ENCODE measurements at regions not wholly inside any gene's neighbourhood (a gene's known extent, or its start where the extent isn't known, plus 50 kb on each side); places are given as distances from the start of the nearest gene placed in this dataset.

DNA sequence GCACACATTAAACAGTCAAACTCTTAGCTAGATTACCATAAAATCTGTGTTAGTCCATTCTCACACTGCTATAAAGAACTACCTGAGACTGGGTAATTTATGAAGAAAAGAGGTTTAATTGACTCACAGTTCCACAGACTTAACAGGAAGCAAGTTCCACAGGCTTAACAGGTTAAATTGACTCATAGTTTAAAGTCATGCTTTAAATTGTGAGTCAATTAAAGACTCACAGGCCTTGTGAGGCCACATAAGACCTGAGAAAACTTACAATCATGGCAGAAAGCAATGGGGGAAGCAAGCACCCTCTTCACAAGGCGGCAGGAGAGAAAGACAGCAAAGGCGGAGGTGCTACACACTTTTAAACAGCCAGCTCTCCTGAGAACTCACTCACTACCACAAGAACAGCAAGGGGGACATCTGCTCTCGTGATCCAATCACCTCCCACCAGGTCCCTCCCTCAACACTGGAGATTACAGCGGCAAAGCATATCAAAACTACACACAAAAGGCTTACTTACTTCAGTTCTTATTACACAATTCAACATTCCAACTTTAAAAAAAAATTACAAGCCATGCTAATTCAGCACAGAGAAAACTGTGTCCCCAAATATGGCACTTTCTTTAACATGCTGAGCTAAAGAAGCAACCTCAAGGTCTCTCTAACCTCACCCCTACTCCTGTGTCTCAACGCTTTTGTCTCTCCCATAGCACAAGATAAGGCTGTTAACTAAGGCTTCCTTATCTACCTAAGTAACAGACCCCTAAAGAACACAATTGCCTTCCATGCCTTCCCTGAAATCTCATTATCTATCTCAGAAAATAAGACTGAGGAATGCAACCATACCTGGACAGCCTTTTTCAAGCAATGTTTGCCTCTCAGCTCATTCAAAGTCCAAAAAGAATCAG, 805.1 kb downstream of the NR2F1-AS1 start:
- H3K36me3 Mint-ChIP-seq (ENCODE audit: low read depth), result no peaks in the 10 kb centered on the region
- no peak overlapping the region for H3K27ac Mint-ChIP-seq
- no peaks in the 10 kb centered on the region for H3K27me3 Mint-ChIP-seq
- no peak overlapping the region for H3K4me3 Mint-ChIP-seq
- H3K9me3 Mint-ChIP-seq, result peaks cover 3% of the 10 kb centered on the region
- H3K4me1 Mint-ChIP-seq (ENCODE audit: low read depth), result no peaks in the 10 kb centered on the region

- Mint-ChIP-seq H3K4me1 (ENCODE audit: low read depth) (no peaks in the 10 kb centered on the region), H3K9me3 (peaks cover 3% of the 10 kb centered on the region), H3K27me3 (no peaks in the 10 kb centered on the region), H3K27ac (no peak overlapping the region), H3K4me3 (no peak overlapping the region), H3K36me3 (ENCODE audit: low read depth) (no peaks in the 10 kb centered on the region)
These were observed 811.0 kb downstream of the NR2F1-AS1 start for GRCh38 chr5:92769978-92770377.

- Mint-ChIP-seq H3K9me3 (no peaks in the 10 kb centered on the region), H3K36me3 (ENCODE audit: low read depth) (no peaks in the 10 kb centered on the region), H3K4me1 (ENCODE audit: low read depth) (no peaks in the 10 kb centered on the region), H3K4me3 (no peak overlapping the region), H3K27me3 (no peaks in the 10 kb centered on the region), H3K27ac (no peak overlapping the region)
These were observed 819.4 kb downstream of the NR2F1-AS1 start for GRCh38 chr5:92761585-92761984.

DNA sequence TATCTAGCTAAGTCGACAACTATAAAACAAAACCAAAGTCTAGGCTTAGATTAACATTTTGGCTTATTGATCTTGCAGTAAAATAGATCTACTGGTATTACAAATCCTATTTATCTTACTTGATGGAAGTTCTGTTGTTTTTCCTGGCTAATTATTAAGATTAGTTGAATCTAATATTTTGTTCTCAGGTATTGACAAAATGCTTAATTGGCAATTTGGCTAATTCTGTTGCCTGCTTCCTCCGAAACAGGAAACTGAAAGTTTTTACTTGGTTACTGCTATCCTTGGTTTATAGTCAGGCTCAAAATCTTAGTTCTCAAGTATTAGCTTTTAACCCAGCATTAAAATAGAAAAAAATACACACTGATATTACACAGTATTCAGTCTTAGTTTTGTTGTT, 820.5 kb downstream of the NR2F1-AS1 start:
- Mint-ChIP-seq H3K27me3 (no peaks in the 10 kb centered on the region), H3K36me3 (ENCODE audit: low read depth) (no peaks in the 10 kb centered on the region), H3K4me1 (ENCODE audit: low read depth) (no peaks in the 10 kb centered on the region), H3K27ac (no peak overlapping the region), H3K9me3 (no peaks in the 10 kb centered on the region), H3K4me3 (no peak overlapping the region)

DNA sequence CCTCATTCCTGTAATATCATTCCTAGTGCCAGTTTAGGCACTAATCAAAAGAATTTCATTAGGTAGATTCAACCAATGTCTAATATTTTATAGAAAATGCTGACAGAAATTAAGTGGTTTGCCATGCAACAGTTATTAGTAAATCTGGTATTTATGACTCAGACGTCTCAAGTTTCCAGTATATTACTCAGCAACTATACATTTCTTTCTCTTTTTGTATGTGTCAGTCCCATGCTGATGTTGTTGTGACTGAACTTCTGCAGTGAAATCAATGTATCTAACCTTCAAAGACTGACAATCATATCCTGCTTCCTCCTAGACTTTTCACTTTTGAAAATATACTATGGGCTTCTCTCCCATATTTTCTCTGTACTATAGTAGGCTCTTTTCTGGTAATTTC, 822.5 kb downstream of the NR2F1-AS1 start:
- no peaks in the 10 kb centered on the region for H3K27me3 Mint-ChIP-seq
- H3K4me3 Mint-ChIP-seq, result no peak overlapping the region
- H3K4me1 Mint-ChIP-seq (ENCODE audit: low read depth), result no peaks in the 10 kb centered on the region
- H3K9me3 Mint-ChIP-seq, result no peaks in the 10 kb centered on the region
- H3K36me3 Mint-ChIP-seq (ENCODE audit: low read depth), result no peaks in the 10 kb centered on the region
- H3K27ac Mint-ChIP-seq, result no peak overlapping the region

- no peaks in the 10 kb centered on the region for H3K9me3 Mint-ChIP-seq
- H3K36me3 Mint-ChIP-seq (ENCODE audit: low read depth), result no peaks in the 10 kb centered on the region
- H3K27ac Mint-ChIP-seq, result no peak overlapping the region
- no peaks in the 10 kb centered on the region for H3K4me1 Mint-ChIP-seq (ENCODE audit: low read depth)
- H3K4me3 Mint-ChIP-seq, result no peak overlapping the region
- no peaks in the 10 kb centered on the region for H3K27me3 Mint-ChIP-seq
These were observed 831.1 kb downstream of the NR2F1-AS1 start for GRCh38 chr5:92749943-92750342.

DNA sequence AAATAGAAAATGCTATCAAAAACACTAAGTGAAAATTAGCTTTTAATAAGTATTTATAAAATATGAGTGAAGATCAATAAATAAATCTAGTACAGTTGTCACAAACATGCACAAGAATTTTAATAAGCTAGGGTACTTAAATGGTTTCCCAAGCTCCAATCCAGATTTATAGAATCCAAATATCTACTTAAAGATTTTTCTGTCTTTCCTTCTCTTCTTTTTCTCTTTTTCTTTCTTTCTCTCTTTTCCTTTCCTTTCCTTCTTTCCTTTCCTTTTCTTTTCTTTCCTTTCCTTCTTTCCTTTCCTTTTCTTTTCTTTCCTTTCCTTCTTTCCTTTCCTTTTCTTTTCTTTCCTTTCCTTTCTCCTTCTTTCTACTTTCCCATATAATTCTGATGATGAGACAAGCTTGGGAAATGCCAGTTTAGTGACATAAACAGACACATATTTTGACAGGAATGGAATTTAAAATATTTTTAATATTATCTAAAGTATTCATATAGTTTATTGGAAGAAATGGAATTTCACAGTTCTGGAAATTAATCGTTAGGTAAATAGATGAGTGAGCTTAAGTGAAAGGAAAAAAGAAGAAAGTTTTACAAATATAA, 832.8 kb downstream of the NR2F1-AS1 start:
- Mint-ChIP-seq H3K4me3 (no peak overlapping the region), H3K27ac (no peak overlapping the region), H3K36me3 (ENCODE audit: low read depth) (no peaks in the 10 kb centered on the region), H3K9me3 (no peaks in the 10 kb centered on the region), H3K4me1 (ENCODE audit: low read depth) (no peaks in the 10 kb centered on the region), H3K27me3 (no peaks in the 10 kb centered on the region)

GRCh38 chr5:92741906-92742305, 839.1 kb downstream of the NR2F1-AS1 start:
- H3K9me3 Mint-ChIP-seq, result no peaks in the 10 kb centered on the region
- H3K27ac Mint-ChIP-seq, result no peak overlapping the region
- H3K27me3 Mint-ChIP-seq, result no peaks in the 10 kb centered on the region
- no peaks in the 10 kb centered on the region for H3K4me1 Mint-ChIP-seq (ENCODE audit: low read depth)
- H3K36me3 Mint-ChIP-seq (ENCODE audit: low read depth), result no peaks in the 10 kb centered on the region
- no peak overlapping the region for H3K4me3 Mint-ChIP-seq

DNA sequence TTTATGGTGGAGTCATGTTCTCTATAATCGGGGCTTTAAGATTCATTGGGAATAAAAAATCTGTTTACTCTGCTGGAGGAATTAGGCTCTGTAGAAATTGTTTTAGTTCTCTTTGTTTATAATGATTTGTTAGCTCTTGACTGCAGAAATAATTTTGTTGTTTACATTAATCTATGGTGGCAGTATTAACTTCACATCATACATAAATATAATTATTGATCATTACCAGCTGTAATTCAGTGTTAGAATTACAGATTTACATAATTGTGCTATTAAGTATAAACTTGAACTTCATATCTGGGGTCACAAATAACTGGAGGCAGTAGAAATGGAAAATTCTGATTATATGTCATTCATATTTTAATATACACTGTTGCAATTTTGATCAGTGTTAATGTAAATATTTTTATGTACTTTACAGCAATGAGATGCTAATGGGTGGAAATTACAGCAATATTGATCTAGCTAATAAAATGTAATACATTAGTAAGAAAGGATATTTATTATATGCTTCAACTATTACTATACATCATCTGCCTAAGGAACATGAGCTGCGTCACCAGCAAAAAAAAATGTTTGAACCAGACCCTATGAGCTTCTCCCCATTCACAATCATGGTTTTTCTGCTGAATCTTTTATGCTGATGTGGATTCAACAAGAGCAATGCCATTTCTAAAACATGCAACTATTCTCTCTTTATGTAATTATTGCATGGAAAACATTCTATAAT, 846.6 kb downstream of the NR2F1-AS1 start:
- Mint-ChIP-seq H3K36me3 (ENCODE audit: low read depth) (no peaks in the 10 kb centered on the region), H3K27me3 (no peaks in the 10 kb centered on the region), H3K4me3 (no peak overlapping the region), H3K27ac (no peak overlapping the region), H3K4me1 (ENCODE audit: low read depth) (no peaks in the 10 kb centered on the region), H3K9me3 (peaks cover 11% of the 10 kb centered on the region)

- Mint-ChIP-seq H3K9me3 (peaks cover 10% of the 10 kb centered on the region), H3K36me3 (ENCODE audit: low read depth) (no peaks in the 10 kb centered on the region), H3K4me1 (ENCODE audit: low read depth) (no peaks in the 10 kb centered on the region), H3K27me3 (no peaks in the 10 kb centered on the region), H3K4me3 (no peak overlapping the region), H3K27ac (no peak overlapping the region)
These were observed 850.5 kb downstream of the NR2F1-AS1 start for GRCh38 chr5:92730486-92730885.

DNA sequence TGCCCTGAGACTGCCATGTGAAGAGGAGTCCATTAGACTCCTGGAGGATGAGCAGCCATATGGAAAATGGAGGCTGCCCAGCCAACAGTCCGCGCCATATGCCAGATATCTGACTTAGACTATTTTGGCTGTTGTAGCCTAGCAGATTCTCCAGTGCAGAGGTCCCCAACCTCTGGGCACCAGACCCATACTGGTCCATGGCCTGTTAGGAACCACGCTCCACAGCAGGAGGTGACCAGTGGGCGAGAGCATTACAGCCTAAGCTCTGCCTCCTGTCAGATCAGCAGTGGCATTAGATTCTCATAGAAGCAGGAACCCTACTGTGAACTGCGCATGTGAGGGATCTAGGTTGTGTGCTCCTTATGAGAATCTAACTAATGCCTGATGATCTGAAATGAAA, 851.9 kb downstream of the NR2F1-AS1 start:
- Mint-ChIP-seq H3K4me3 (no peak overlapping the region), H3K27ac (no peak overlapping the region), H3K4me1 (ENCODE audit: low read depth) (no peaks in the 10 kb centered on the region), H3K27me3 (no peaks in the 10 kb centered on the region), H3K36me3 (ENCODE audit: low read depth) (no peaks in the 10 kb centered on the region), H3K9me3 (peaks cover 12% of the 10 kb centered on the region)

DNA sequence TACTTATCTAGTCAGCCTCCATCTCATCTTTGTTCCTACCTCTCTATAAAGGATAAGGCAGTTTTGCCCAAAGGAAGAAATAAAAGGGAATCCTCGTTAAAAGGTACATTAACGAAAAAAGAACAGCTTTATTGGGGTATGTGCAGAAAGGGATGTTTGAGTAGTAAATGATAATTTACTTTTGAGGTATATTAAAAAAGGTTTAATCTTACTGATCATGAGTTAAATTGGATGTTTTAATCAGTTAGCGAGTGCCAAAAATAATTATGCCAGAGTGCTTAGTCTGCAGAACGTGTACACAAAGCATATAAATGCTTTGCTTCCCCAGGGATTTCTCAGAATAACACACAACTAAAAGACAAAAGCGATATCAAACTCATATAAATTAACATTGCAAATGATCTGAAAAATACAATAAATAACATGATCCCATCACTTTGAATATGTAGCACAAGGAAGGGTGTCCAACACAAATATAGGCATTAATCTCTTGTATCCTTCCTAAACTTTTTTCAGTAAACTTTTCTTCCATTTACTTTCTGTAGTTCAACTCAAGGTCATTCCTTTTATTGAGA, 865.0 kb downstream of the NR2F1-AS1 start:
- no peaks in the 10 kb centered on the region for H3K27me3 Mint-ChIP-seq
- no peak overlapping the region for H3K27ac Mint-ChIP-seq
- no peaks in the 10 kb centered on the region for H3K4me1 Mint-ChIP-seq (ENCODE audit: low read depth)
- no peaks in the 10 kb centered on the region for H3K36me3 Mint-ChIP-seq (ENCODE audit: low read depth)
- H3K4me3 Mint-ChIP-seq, result no peak overlapping the region
- H3K9me3 Mint-ChIP-seq, result no peaks in the 10 kb centered on the region

DNA sequence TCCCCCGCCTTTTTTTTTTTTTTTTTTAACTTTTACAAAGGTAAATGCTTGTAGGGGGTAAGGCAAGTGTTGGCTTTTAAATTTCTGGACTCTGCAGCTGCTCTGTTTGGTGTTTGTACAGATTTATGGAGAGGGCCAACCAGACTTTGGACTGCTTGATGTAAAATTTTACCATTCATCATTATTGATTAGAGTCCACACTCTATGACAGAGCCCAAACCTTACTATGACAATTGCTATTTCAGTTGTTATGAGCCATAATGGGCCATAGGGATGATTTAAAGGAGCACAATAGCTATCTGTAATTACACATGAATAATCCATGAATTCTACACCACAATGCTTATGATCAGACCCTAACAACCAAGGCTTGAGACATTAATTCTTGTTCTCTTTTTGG, 867.2 kb downstream of the NR2F1-AS1 start:
- no peaks in the 10 kb centered on the region for H3K9me3 Mint-ChIP-seq
- H3K27me3 Mint-ChIP-seq, result no peaks in the 10 kb centered on the region
- H3K27ac Mint-ChIP-seq, result no peak overlapping the region
- no peaks in the 10 kb centered on the region for H3K4me1 Mint-ChIP-seq (ENCODE audit: low read depth)
- no peaks in the 10 kb centered on the region for H3K36me3 Mint-ChIP-seq (ENCODE audit: low read depth)
- H3K4me3 Mint-ChIP-seq, result no peak overlapping the region

DNA sequence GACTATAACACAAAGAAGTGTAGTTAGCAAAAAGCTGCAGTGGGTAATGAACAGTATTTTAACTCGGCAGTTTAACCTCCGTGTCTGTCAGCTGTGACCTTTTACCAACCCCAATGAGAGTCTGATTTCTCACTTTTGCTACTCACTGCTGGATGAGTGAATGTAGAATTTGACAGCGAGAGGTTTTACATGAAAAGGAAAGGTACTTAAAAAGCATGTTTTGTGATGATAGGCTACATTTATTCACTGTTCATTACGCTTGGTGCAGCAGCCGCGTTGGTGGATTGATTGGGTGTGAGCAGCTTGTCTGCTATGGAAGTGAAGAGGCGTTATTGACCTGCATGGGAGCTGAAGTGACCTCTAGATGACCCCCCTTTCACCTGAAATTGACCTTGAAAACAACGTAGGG, 867.7 kb downstream of the NR2F1-AS1 start:
- no peaks in the 10 kb centered on the region for H3K9me3 Mint-ChIP-seq
- no peaks in the 10 kb centered on the region for H3K36me3 Mint-ChIP-seq (ENCODE audit: low read depth)
- H3K4me1 Mint-ChIP-seq (ENCODE audit: low read depth), result no peaks in the 10 kb centered on the region
- no peak overlapping the region for H3K4me3 Mint-ChIP-seq
- H3K27ac Mint-ChIP-seq, result no peak overlapping the region
- no peaks in the 10 kb centered on the region for H3K27me3 Mint-ChIP-seq

GRCh38 chr5:92711956-92712355, 869.1 kb downstream of the NR2F1-AS1 start:
- no peak overlapping the region for H3K4me3 Mint-ChIP-seq
- H3K9me3 Mint-ChIP-seq, result no peaks in the 10 kb centered on the region
- H3K4me1 Mint-ChIP-seq (ENCODE audit: low read depth), result no peaks in the 10 kb centered on the region
- no peaks in the 10 kb centered on the region for H3K27me3 Mint-ChIP-seq
- no peaks in the 10 kb centered on the region for H3K36me3 Mint-ChIP-seq (ENCODE audit: low read depth)
- H3K27ac Mint-ChIP-seq, result no peak overlapping the region

All from stimulated activated naive CD8-positive, alpha-beta T cell treated with anti-CD3 and anti-CD28 coated beads, Interleukin-15, Interleukin-2, amounts not matched to agents 100 ng/mL and 50 ng/mL, for 24 hours (primary cell).